AG10803 (cell line): ENCODE measurements at regions not wholly inside any gene's neighbourhood (a gene's known extent, or its start where the extent isn't known, plus 50 kb on each side); places are given as distances from the start of the nearest gene placed in this dataset.

Experiments used
- DNase-seq: peaks from one replicate; pipeline ENCODE4 v3.0.0; 2010; ENCODE audit warnings: low read depth
- H3K4me3 ChIP-seq: 2 replicates; pipeline ENCODE4 v1.5.1; 2011; ENCODE audit warnings: mild to moderate bottlenecking, low read length, control low read depth
- CTCF ChIP-seq: conservative IDR thresholded peaks from 2 replicates; pipeline ENCODE4 v1.5.1; 2011; ENCODE audit warnings: mild to moderate bottlenecking, low read length, control low read depth, inconsistent platforms

DNA sequence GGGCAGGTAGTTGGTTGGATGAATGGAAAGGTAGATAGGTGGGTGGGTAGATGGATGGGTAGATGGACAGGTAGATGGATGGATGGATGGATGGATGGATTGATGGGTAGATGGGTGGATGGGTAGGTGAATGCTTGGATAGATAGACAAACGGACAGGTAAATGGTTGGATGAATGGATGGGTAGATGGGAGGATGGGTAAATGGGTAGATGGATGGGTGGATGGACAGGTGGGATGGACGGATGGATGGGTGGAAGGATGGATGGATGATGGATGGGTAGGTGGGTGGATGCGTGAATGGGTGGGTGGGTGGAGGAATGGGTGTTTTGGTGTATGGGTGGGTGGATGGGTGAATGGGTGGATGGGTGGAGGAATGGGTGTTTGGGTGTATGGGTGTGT, 50.1 kb upstream of the ASAP2 start:
- TF ChIP-seq CTCF, result no peak
- no peak overlapping the region for H3K4me3 ChIP-seq
- DNase-seq, result no peak

- no peak for TF ChIP-seq CTCF
- H3K4me3 ChIP-seq, result no peak overlapping the region
- DNase-seq, result no peak
Measured at GRCh38 chr2:9154061-9154460, 52.6 kb upstream of the ASAP2 start.

- no peak overlapping the region for H3K4me3 ChIP-seq
- peak; percentile 43 for DNase-seq
- no peak for TF ChIP-seq CTCF
Measured at GRCh38 chr2:9153643-9153980, 53.0 kb upstream of the ASAP2 start.

GRCh38 chr2:9152975-9153642, 53.5 kb upstream of the ASAP2 start:
- no peak overlapping the region for H3K4me3 ChIP-seq
- peak; percentile 35 for DNase-seq
- TF ChIP-seq CTCF, result no peak

DNA sequence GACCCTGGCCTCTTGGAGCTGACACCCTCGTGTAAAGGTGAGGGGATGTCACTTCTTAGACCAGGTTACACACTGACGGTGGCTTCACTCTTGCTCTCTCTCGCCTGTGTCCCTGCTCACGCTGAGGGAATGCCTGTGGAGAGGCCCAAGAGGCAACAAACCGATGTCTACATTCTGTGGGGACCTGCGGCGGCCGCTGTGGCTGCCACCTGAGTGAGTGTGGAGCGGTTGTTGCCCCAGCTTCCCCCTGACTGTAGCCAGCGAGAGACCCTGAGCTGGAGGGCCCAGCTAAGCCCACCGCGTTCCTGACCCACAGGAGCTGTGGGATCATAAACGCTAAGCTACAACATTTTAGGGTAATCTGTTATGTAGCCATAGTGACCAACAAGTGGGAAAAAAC, 55.7 kb upstream of the ASAP2 start:
- no peak for DNase-seq
- no peak for TF ChIP-seq CTCF

DNA sequence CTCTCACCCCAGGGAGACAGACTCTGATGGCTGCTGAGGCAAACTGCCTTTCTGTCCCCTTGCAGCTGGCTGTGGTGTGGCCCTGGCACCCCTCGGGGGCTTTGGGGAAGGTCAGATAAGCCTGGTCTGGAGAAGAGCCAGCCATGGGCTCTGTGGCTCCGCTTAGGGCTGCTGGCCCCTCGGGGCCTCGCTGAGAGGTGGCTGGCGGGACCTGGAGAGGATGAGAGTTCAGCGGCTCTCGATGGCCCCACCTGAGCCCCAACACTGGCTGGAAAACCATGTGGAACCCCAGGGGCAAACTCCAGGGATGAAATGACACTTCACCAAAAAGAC, 56.1 kb upstream of the ASAP2 start:
- no peak for DNase-seq
- TF ChIP-seq CTCF, result no peak
- no peak overlapping the region for H3K4me3 ChIP-seq

More for the DNA sequence above, 55.7 kb upstream of the ASAP2 start:
- no peak overlapping the region for H3K4me3 ChIP-seq

- H3K4me3 ChIP-seq, result no peak overlapping the region
- no peak for DNase-seq
- TF ChIP-seq CTCF, result no peak
Measured at GRCh38 chr2:9149726-9150567, 56.7 kb upstream of the ASAP2 start.
